GM21367 (cell line): ENCODE measurements at regions not wholly inside any gene's neighbourhood (a gene's known extent, or its start where the extent isn't known, plus 50 kb on each side); places are given as distances from the start of the nearest gene placed in this dataset.

ENCODE experiments used
- ATAC-seq: cut with Tn5 transposase; IDR thresholded peaks from one replicate; pipeline ENCODE4 v1.9.1; 2021; ENCODE audit not compliant: unreplicated experiment

- no peak for ATAC-seq
These were observed 173.6 kb downstream of the ARHGAP12 start for GRCh38 chr10:31754803-31755624.

GRCh38 chr10:31753681-31754080 lies 174.9 kb downstream of the ARHGAP12 start:
- no peak for ATAC-seq

GRCh38 chr10:31752170-31752569 lies 176.5 kb downstream of the ARHGAP12 start:
- no peak for ATAC-seq

GRCh38 chr10:31751738-31752080 lies 176.9 kb downstream of the ARHGAP12 start:
- ATAC-seq, result no peak

GRCh38 chr10:31751051-31751737 lies 177.4 kb downstream of the ARHGAP12 start:
- no peak for ATAC-seq

- ATAC-seq, result no peak
These were observed 178.4 kb downstream of the ARHGAP12 start for GRCh38 chr10:31749981-31750840.

- no peak for ATAC-seq
These were observed 179.3 kb downstream of the ARHGAP12 start for GRCh38 chr10:31749301-31749700.

- peak; percentile 54 for ATAC-seq
These were observed 182.8 kb downstream of the ARHGAP12 start for GRCh38 chr10:31745612-31746376.

- ATAC-seq, result no peak
These were observed 184.6 kb downstream of the ARHGAP12 start for GRCh38 chr10:31744025-31744424.

GRCh38 chr10:31742255-31742654 lies 186.4 kb downstream of the ARHGAP12 start:
- ATAC-seq, result no peak

GRCh38 chr10:31741473-31741872 lies 187.2 kb downstream of the ARHGAP12 start:
- no peak for ATAC-seq

- no peak for ATAC-seq
These were observed 188.9 kb downstream of the ARHGAP12 start for GRCh38 chr10:31739711-31740110.

GRCh38 chr10:31739146-31739545 lies 189.5 kb downstream of the ARHGAP12 start:
- ATAC-seq, result no peak

GRCh38 chr10:31731711-31732110 lies 196.9 kb downstream of the ARHGAP12 start:
- no peak for ATAC-seq

GRCh38 chr10:31730776-31731175 lies 197.9 kb downstream of the ARHGAP12 start:
- ATAC-seq, result no peak

- ATAC-seq, result no peak
These were observed 199.9 kb downstream of the ARHGAP12 start for GRCh38 chr10:31728698-31729224.

GRCh38 chr10:31725436-31725835 lies 203.2 kb downstream of the ARHGAP12 start:
- no peak for ATAC-seq

GRCh38 chr10:31724296-31724695 lies 204.3 kb downstream of the ARHGAP12 start:
- no peak for ATAC-seq

GRCh38 chr10:31723106-31723750 lies 205.4 kb downstream of the ARHGAP12 start:
- ATAC-seq, result no peak

- no peak for ATAC-seq
These were observed 207.5 kb downstream of the ARHGAP12 start for GRCh38 chr10:31721096-31721495.
